SK-N-SH (cell line): ENCODE measurements at regions not wholly inside any gene's neighbourhood (a gene's known extent, or its start where the extent isn't known, plus 50 kb on each side); places are given as distances from the start of the nearest gene placed in this dataset.

Source experiments
- CTCF ChIA-PET: fragments of 300-600, 350-600 bp; formaldehyde crosslinking; extraction: SDS; loops from one replicate; lab custom pipeline; 2021; lab: Yijun Ruan, JAX
- POLR2A ChIA-PET: fragments of 350-600 bp; sonication (Branson Sonifier 250); formaldehyde crosslinking; extraction: SDS; loops from one replicate; lab custom pipeline; 2020; ENCODE audit warnings: antibody characterized with exemption, inconsistent platforms; lab: Yijun Ruan, JAX
- DNase-seq: peaks from one replicate; pipeline ENCODE4 v3.0.0; 2012
- H2AFZ ChIP-seq: fragments of 200-600 bp; sonication (generic); 2 replicates; pipeline ENCODE4 v1.8.1; 2016; ENCODE audit warnings: antibody characterized with exemption, mild to moderate bottlenecking, low read depth
- H3F3A ChIP-seq: fragments of 200-600 bp; sonication (generic); replicated peaks from 2 replicates; pipeline ENCODE3; 2016; ENCODE audit warnings: antibody characterized with exemption, mild to moderate bottlenecking; ENCODE audit not compliant: insufficient read depth
- H3K27ac ChIP-seq, 2 experiments: fragments of 200-500 bp in 1 of 2; fragments of 200-600 bp in 1 of 2; sonication (Bioruptor generic) in 1 of 2; sonication (generic), shearing (Covaris generic) in 1 of 2; 2 replicates each; pipeline versions ENCODE4 v1.5.1 to v1.6.1; 2014 to 2016; ENCODE audit warnings: low read depth in 2 of 2, inconsistent platforms in 1 of 2, low read length in 1 of 2, mild to moderate bottlenecking in 1 of 2, mixed read lengths in 1 of 2
- H3K27me3 ChIP-seq: fragments of 200-600 bp; sonication (generic), shearing (Covaris generic); 2 replicates; pipeline ENCODE4 v1.6.1; 2016; ENCODE audit warnings: mixed run types; ENCODE audit not compliant: insufficient read depth
- H3K36me3 ChIP-seq, 2 experiments: fragments of 200-500 bp in 1 of 2; fragments of 200-600 bp in 1 of 2; sonication (Bioruptor generic) in 1 of 2; sonication (generic) in 1 of 2; replicated peaks in 1 of 2; 2 replicates each; pipeline versions ENCODE3 to v1.5.1; 2014 to 2016; ENCODE audit warnings: low read length in 1 of 2, mild to moderate bottlenecking in 1 of 2; ENCODE audit not compliant: insufficient read depth in 2 of 2, control insufficient read depth in 1 of 2
- H3K4me1 ChIP-seq, 2 experiments: fragments of 200-500 bp in 1 of 2; fragments of 200-600 bp in 1 of 2; sonication (Bioruptor generic) in 1 of 2; sonication (generic), shearing (Covaris generic) in 1 of 2; 2 replicates each; pipeline versions ENCODE4 v1.5.1 to v1.6.1; 2014 to 2016; ENCODE audit warnings: low read depth in 1 of 2, low read length in 1 of 2, mixed run types in 1 of 2; ENCODE audit not compliant: insufficient read depth in 2 of 2, control insufficient read depth in 1 of 2
- H3K4me2 ChIP-seq: fragments of 200-600 bp; sonication (generic), shearing (Covaris generic); 2 replicates; pipeline ENCODE4 v1.6.1; 2017; ENCODE audit warnings: mixed run types
- H3K4me3 ChIP-seq, 2 experiments: fragments of 200-500 bp in 1 of 2; fragments of 200-600 bp in 1 of 2; sonication (Bioruptor generic) in 1 of 2; sonication (generic), shearing (Covaris generic) in 1 of 2; 2 replicates each; pipeline versions ENCODE4 v1.5.1 to v1.8.1; 2014 to 2016; ENCODE audit warnings: low read depth in 2 of 2, inconsistent platforms in 1 of 2, low read length in 1 of 2, mild to moderate bottlenecking in 1 of 2, mixed read lengths in 1 of 2, moderate library complexity in 1 of 2
- H3K79me2 ChIP-seq: fragments of 200-600 bp; sonication (generic); 2 replicates; pipeline ENCODE4 v1.8.1; 2017; ENCODE audit warnings: mild to moderate bottlenecking; ENCODE audit not compliant: insufficient read depth
- H3K9ac ChIP-seq: fragments of 200-600 bp; sonication (generic); 2 replicates; pipeline ENCODE4 v1.6.1; 2017; ENCODE audit warnings: mixed run types
- H3K9me2 ChIP-seq: fragments of 200-600 bp; sonication (generic); 2 replicates; pipeline ENCODE4 v1.6.1; 2017; ENCODE audit warnings: mixed run types
- H3K9me3 ChIP-seq: fragments of 200-600 bp; sonication (generic); 2 replicates; pipeline ENCODE4 v1.6.1; 2017; ENCODE audit warnings: mixed run types, mild to moderate bottlenecking, moderate library complexity
- H4K20me1 ChIP-seq: fragments of 200-600 bp; sonication (generic); 2 replicates; pipeline ENCODE4 v1.6.1; 2017; ENCODE audit warnings: mild to moderate bottlenecking, mixed run types; ENCODE audit not compliant: insufficient read depth
- CHD2 ChIP-seq: fragments of 150-350 bp; IDR thresholded peaks from 2 replicates; pipeline ENCODE4 v1.6.1; 2018; ENCODE audit warnings: low read length; ENCODE audit not compliant: partially characterized antibody
- CTCF ChIP-seq: fragments of 200-600 bp; sonication (generic); IDR thresholded peaks from 2 replicates; pipeline ENCODE4 v1.6.1; 2017; ENCODE audit warnings: antibody characterized with exemption, mild to moderate bottlenecking, moderate library complexity
- ELF1 ChIP-seq: IDR thresholded peaks from 2 replicates; pipeline ENCODE4 v1.4.0; 2012
- EP300 ChIP-seq, 2 experiments: IDR thresholded peaks; 2 replicates each; pipeline versions ENCODE4 v1.4.0 to v1.6.1; 2012; ENCODE audit warnings: borderline replicate concordance in 1 of 2, low read depth in 1 of 2, low read length in 1 of 2
- FOSL2 ChIP-seq: IDR thresholded peaks from 2 replicates; pipeline ENCODE4 v1.4.0; 2012; ENCODE audit warnings: low read depth, mild to moderate bottlenecking, moderate library complexity, borderline replicate concordance
- FOXM1 ChIP-seq: IDR thresholded peaks from 2 replicates; pipeline ENCODE4 v1.4.0; 2012; ENCODE audit warnings: low read depth, mild to moderate bottlenecking
- GABPA ChIP-seq: IDR thresholded peaks from 2 replicates; pipeline ENCODE4 v1.4.0; 2012; ENCODE audit warnings: low read depth, mild to moderate bottlenecking
- IRF3 ChIP-seq: fragments of 150-350 bp; IDR thresholded peaks from 2 replicates; pipeline ENCODE4 v1.6.1; 2016; ENCODE audit warnings: mild to moderate bottlenecking, low read depth, low read length
- JUND ChIP-seq: IDR thresholded peaks from 2 replicates; pipeline ENCODE4 v1.4.0; 2012
- MAX ChIP-seq: IDR thresholded peaks from 2 replicates; pipeline ENCODE4 v1.4.0; 2012; ENCODE audit warnings: low read depth
- NFIC ChIP-seq: IDR thresholded peaks from 2 replicates; pipeline ENCODE4 v1.4.0; 2012; ENCODE audit warnings: borderline replicate concordance
- POLR2AphosphoS5 ChIP-seq: IDR thresholded peaks from 2 replicates; pipeline ENCODE4 v1.6.1; 2012; ENCODE audit warnings: low read depth, low read length
- RAD21 ChIP-seq: IDR thresholded peaks from 2 replicates; pipeline ENCODE4 v1.6.1; 2012; ENCODE audit warnings: mild to moderate bottlenecking, low read length
- RCOR1 ChIP-seq: fragments of 150-350 bp; IDR thresholded peaks from 2 replicates; pipeline ENCODE4 v1.6.1; 2017; ENCODE audit warnings: antibody characterized with exemption, low read length
- RFX5 ChIP-seq: IDR thresholded peaks from 2 replicates; pipeline ENCODE4 v1.6.1; 2012; ENCODE audit warnings: mild to moderate bottlenecking, improper control_type of control experiment, low read length
- RXRA ChIP-seq: IDR thresholded peaks from 2 replicates; pipeline ENCODE4 v1.4.0; 2012; ENCODE audit warnings: low read depth, mild to moderate bottlenecking, borderline replicate concordance
- SIN3A ChIP-seq: IDR thresholded peaks from 2 replicates; pipeline ENCODE4 v1.6.1; 2012; ENCODE audit warnings: low read depth, mild to moderate bottlenecking, low read length, moderate library complexity, borderline replicate concordance
- SMC3 ChIP-seq: IDR thresholded peaks from 2 replicates; pipeline ENCODE4 v1.6.1; 2012; ENCODE audit warnings: low read depth, low read length, improper control_type of control experiment
- YY1 ChIP-seq: IDR thresholded peaks from 2 replicates; pipeline ENCODE4 v1.4.0; 2012; ENCODE audit warnings: low read depth, mild to moderate bottlenecking
- ZBTB33 ChIP-seq: IDR thresholded peaks from 2 replicates; pipeline ENCODE4 v1.4.0; 2012; ENCODE audit warnings: low read depth, borderline replicate concordance
- WGBS: methylation state at CpG from one replicate; pipeline ENCODE4 v1.1.6; 2017; ENCODE audit warnings: low lambda C conversion rate; 5-methylcytosine and 5-hydroxymethylcytosine counted together

- Histone ChIP-seq H3F3A (no peaks in the 10 kb centered on the region), H3K4me2 (no peak overlapping the region), H2AFZ (peak overlapping the region; percentile 48; the same call in 1 of the 2 replicates), H4K20me1 (no peaks in the 10 kb centered on the region), H3K4me1 (no peaks in the 10 kb centered on the region), H3K9ac (no peak overlapping the region), H3K4me3 (no peak overlapping the region), H3K27me3 (no peaks in the 10 kb centered on the region), H3K27ac (no peak overlapping the region), H3K9me3 (no peaks in the 10 kb centered on the region; the same call in 1 of the 2 replicates), H3K9me2 (no peaks in the 10 kb centered on the region), H3K36me3 (no peaks in the 10 kb centered on the region), H3K79me2 (no peaks in the 10 kb centered on the region)
- POLR2A ChIA-PET, result no interaction called here
- CTCF ChIA-PET, result interaction anchor here (1.2 to 2.2 kb wide), 2 partner anchors 12 to 1254 kb away, joined by 3 to 9 read pairs; no protein-coding TSS in a partner anchor
- DNase-seq, result no peak
- TF ChIP-seq MAX (no peak), POLR2AphosphoS5 (no peak), YY1 (no peak), EP300 (IDR thresholded peaks at IDR 0.05; ENCODE audit: borderline replicate concordance in 1 of 2, low read depth in 1 of 2, low read length in 1 of 2) (no peak), ZBTB33 (no peak), CTCF (no peak), RFX5 (no peak), IRF3 (no peak), FOXM1 (no peak)
- 33% methylated on average over 6 of the region's 6 CpGs for WGBS
Measured at GRCh38 chr2:51782921-51783765, 751.2 kb upstream of the NRXN1 start.

GRCh38 chr2:51781691-51782090, 749.8 kb upstream of the NRXN1 start:
- CTCF ChIA-PET, result interaction anchor here (0.9 to 2.2 kb wide), 2 partner anchors 14 to 44 kb away, joined by 3 to 9 read pairs; no protein-coding TSS in a partner anchor
- WGBS, result 69% methylated on average over 4 of the region's 4 CpGs
- TF ChIP-seq FOSL2 (no peak), RAD21 (no peak), SIN3A (no peak), CHD2 (no peak), RCOR1 (no peak), MAX (no peak), JUND (no peak), GABPA (no peak), NFIC (no peak), ELF1 (no peak), RXRA (no peak), SMC3 (no peak)

More at GRCh38 chr2:51781691-51782090, 749.8 kb upstream of the NRXN1 start:
- no peak overlapping the region for H3K9ac ChIP-seq
- no peaks in the 10 kb centered on the region for H4K20me1 ChIP-seq
- H3F3A ChIP-seq, result no peaks in the 10 kb centered on the region
- no peaks in the 10 kb centered on the region for H3K9me3 ChIP-seq
- H3K79me2 ChIP-seq, result no peaks in the 10 kb centered on the region
- no peak overlapping the region for H3K4me3 ChIP-seq
- no peaks in the 10 kb centered on the region for H3K36me3 ChIP-seq
- 0 out of 2 replicates have a peak overlapping the region, but pooled peaks have one; percentile 6 for H2AFZ ChIP-seq
- H3K9me2 ChIP-seq, result no peaks in the 10 kb centered on the region
- DNase-seq, result no peak
- POLR2A ChIA-PET, result no interaction called here
- no peaks in the 10 kb centered on the region for H3K27me3 ChIP-seq
- H3K27ac ChIP-seq, result no peak overlapping the region
- no peak overlapping the region for H3K4me2 ChIP-seq
- H3K4me1 ChIP-seq, result no peaks in the 10 kb centered on the region
